Stomach smooth muscle (tissue), 2 donors: ENCODE measurements at regions not wholly inside any gene's neighbourhood (a gene's known extent, or its start where the extent isn't known, plus 50 kb on each side); places are given as distances from the start of the nearest gene placed in this dataset.

ENCODE experiments used
- H3K27ac ChIP-seq: one replicate; pipeline ENCODE4 v1.7.0; 2013; ENCODE audit warnings: mild to moderate bottlenecking, low read length, inconsistent platforms
- H3K27me3 ChIP-seq, 2 donors: one replicate each; pipeline ENCODE4 v1.7.0; 2013; ENCODE audit warnings: low read length in 2 of 2; ENCODE audit not compliant: insufficient read depth in 2 of 2, control insufficient read depth in 1 of 2
- H3K36me3 ChIP-seq, 2 donors: one replicate each; pipeline ENCODE4 v1.7.0; 2013; ENCODE audit warnings: low read length in 2 of 2; ENCODE audit not compliant: control insufficient read depth in 2 of 2, insufficient read depth in 2 of 2
- H3K4me1 ChIP-seq: one replicate; pipeline ENCODE4 v1.7.0; 2013; ENCODE audit warnings: low read length; ENCODE audit not compliant: control insufficient read depth, insufficient read depth
- H3K4me3 ChIP-seq, 2 donors: one replicate each; pipeline ENCODE4 v1.7.0; 2013; ENCODE audit warnings: low read length in 2 of 2
- H3K9ac ChIP-seq, 2 donors: one replicate each; pipeline ENCODE4 v1.7.0; 2013; ENCODE audit warnings: low read length in 2 of 2, mild to moderate bottlenecking in 1 of 2
- H3K9me3 ChIP-seq, 2 donors: one replicate each; pipeline ENCODE4 v1.7.0; 2013; ENCODE audit warnings: low read length in 2 of 2; ENCODE audit not compliant: control insufficient read depth in 2 of 2
- donor health status: healthy.
- donor health status: Pancreatic carcinoma.

GRCh38 chr15:38714309-38715072 is 149.9 kb upstream of the RASGRP1 start:
- Histone ChIP-seq H3K4me3 (peak overlapping the region in 1 of 2 donors; percentile 22), H3K9ac (no peak overlapping the region), H3K27me3 (no peaks in the 10 kb centered on the region), H3K4me1 (peaks cover 8% of the 10 kb centered on the region), H3K9me3 (no peaks in the 10 kb centered on the region), H3K36me3 (no peaks in the 10 kb centered on the region), H3K27ac (no peak overlapping the region)

GRCh38 chr15:38720893-38721567 is 156.4 kb upstream of the RASGRP1 start:
- Histone ChIP-seq H3K27me3 (no peaks in the 10 kb centered on the region), H3K4me1 (no peaks in the 10 kb centered on the region), H3K9me3 (no peaks in the 10 kb centered on the region), H3K27ac (no peak overlapping the region), H3K4me3 (no peak overlapping the region), H3K9ac (no peak overlapping the region), H3K36me3 (no peaks in the 10 kb centered on the region)

DNA sequence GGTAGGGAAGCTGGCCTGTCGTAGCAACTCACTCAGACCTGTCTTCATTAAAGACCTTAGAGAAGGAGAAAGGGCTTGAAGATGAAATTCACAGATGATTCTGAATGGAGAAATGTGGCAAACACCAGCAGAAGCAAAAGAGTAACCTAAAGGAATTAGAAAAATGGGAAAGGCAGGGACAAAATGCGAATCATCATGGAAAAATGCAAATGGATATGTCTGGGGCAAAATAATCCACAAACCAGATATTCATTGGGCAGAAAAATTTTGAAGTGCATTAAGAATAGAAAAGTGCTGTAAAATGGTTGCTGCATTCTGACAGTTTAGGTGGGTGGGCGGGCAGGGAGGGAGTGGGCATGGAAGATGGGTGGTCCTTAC is 156.9 kb upstream of the RASGRP1 start:
- no peak overlapping the region for H3K27ac ChIP-seq
- no peak overlapping the region for H3K9ac ChIP-seq
- no peak overlapping the region for H3K4me3 ChIP-seq
- H3K4me1 ChIP-seq = no peaks in the 10 kb centered on the region
- no peaks in the 10 kb centered on the region for H3K9me3 ChIP-seq
- no peaks in the 10 kb centered on the region for H3K27me3 ChIP-seq
- no peaks in the 10 kb centered on the region for H3K36me3 ChIP-seq

GRCh38 chr15:38722236-38722635 is 157.6 kb upstream of the RASGRP1 start:
- H3K4me1 ChIP-seq = no peaks in the 10 kb centered on the region
- no peak overlapping the region for H3K27ac ChIP-seq
- no peak overlapping the region for H3K9ac ChIP-seq
- H3K9me3 ChIP-seq = no peaks in the 10 kb centered on the region
- no peaks in the 10 kb centered on the region for H3K27me3 ChIP-seq
- no peaks in the 10 kb centered on the region for H3K36me3 ChIP-seq
- H3K4me3 ChIP-seq = no peak overlapping the region

DNA sequence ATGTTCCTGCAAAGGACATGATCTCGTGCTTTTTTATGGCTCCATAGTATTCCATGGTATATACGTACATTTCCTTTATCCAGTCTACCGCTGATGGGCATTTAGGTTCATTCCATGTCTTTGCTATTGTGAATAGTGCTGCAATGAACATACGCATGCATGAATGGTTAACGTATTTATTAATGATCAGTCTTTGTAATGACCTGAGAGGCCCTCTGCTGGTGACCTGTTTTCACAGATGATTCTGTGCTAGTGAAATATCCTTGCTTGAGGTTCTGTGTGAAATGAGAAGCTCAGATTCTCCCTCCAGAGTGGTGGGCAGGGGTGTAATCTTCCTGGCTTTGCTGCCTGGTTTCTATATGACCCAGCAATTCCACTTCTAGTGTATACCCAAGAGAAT is 160.2 kb upstream of the RASGRP1 start:
- H3K9me3 ChIP-seq = no peaks in the 10 kb centered on the region
- H3K9ac ChIP-seq = no peak overlapping the region
- no peak overlapping the region for H3K4me3 ChIP-seq
- no peaks in the 10 kb centered on the region for H3K4me1 ChIP-seq
- no peaks in the 10 kb centered on the region for H3K27me3 ChIP-seq
- H3K36me3 ChIP-seq = no peaks in the 10 kb centered on the region
- H3K27ac ChIP-seq = no peak overlapping the region

- Histone ChIP-seq H3K36me3 (no peaks in the 10 kb centered on the region), H3K27me3 (no peaks in the 10 kb centered on the region), H3K4me3 (no peak overlapping the region), H3K4me1 (no peaks in the 10 kb centered on the region), H3K9ac (no peak overlapping the region), H3K9me3 (no peaks in the 10 kb centered on the region), H3K27ac (no peak overlapping the region)
These were observed 161.6 kb upstream of the RASGRP1 start for GRCh38 chr15:38726187-38726586.

DNA sequence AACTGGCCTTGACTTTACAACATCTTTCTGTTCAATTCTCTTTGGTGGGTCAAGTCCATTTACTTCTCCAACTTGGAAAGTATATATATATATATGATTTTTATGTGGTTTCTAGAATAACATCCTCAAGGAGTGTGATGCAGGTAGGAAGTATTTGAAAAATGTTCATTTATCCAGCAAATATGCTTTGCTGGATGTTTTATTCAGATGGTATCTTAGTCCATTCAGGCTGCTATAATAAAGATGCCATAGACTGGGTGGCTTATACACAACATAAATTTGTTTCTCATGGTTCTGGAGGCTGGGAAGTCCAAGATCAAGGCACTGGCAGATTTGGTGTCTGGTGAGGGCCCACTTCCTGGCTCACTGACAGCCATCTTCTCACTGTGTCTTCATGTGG is 168.7 kb upstream of the RASGRP1 start:
- H3K27ac ChIP-seq = no peak overlapping the region
- no peak overlapping the region for H3K4me3 ChIP-seq
- no peaks in the 10 kb centered on the region for H3K4me1 ChIP-seq
- H3K9me3 ChIP-seq = no peaks in the 10 kb centered on the region
- H3K9ac ChIP-seq = no peak overlapping the region
- no peaks in the 10 kb centered on the region for H3K36me3 ChIP-seq
- no peaks in the 10 kb centered on the region for H3K27me3 ChIP-seq

GRCh38 chr15:38740206-38740605 is 175.6 kb upstream of the RASGRP1 start:
- H3K27ac ChIP-seq = no peak overlapping the region
- no peaks in the 10 kb centered on the region for H3K4me1 ChIP-seq
- H3K36me3 ChIP-seq = no peaks in the 10 kb centered on the region
- no peak overlapping the region for H3K4me3 ChIP-seq
- H3K9ac ChIP-seq = no peak overlapping the region
- H3K27me3 ChIP-seq = no peaks in the 10 kb centered on the region
- H3K9me3 ChIP-seq = no peaks in the 10 kb centered on the region

DNA sequence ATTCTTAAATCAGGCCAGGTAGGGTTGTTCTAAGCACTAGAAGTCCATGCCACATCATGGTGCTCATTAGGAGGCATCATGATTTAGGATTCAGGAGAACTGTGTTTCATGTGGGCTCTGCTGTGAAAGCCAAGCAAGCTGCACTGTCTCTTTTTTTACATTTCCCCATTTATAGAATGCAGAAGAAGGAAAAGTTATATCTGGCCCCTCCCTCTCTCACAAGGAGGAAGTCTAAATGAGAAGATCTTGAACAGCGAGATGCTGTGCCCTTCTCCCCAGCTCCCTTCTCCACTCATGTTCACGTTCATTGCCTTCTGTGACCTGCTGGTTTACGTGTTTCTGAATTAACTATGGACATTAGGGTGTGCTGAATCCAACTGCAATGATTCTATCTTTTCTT is 178.5 kb upstream of the RASGRP1 start:
- H3K27ac ChIP-seq = no peak overlapping the region
- no peaks in the 10 kb centered on the region for H3K9me3 ChIP-seq
- no peaks in the 10 kb centered on the region for H3K4me1 ChIP-seq
- H3K27me3 ChIP-seq = no peaks in the 10 kb centered on the region
- no peak overlapping the region for H3K9ac ChIP-seq
- no peaks in the 10 kb centered on the region for H3K36me3 ChIP-seq
- no peak overlapping the region for H3K4me3 ChIP-seq

DNA sequence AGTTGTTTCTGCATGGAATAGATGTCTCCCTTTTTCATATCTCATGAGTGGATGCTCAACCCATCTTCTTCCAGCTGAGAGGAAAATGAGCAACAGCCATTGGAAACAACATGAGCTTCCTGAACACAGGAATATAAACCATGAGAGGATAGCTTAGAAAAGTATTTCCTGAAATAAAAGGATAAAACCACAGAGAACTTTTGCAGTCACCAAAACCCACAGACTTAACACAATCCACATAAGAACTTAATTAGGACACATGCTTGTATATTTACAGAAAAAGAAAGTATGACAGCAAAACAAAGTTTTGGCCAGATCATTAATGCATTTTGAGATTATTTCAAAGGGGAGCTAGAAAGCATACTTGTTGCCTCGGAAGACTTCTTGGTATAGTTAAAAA is 180.5 kb upstream of the RASGRP1 start:
- Histone ChIP-seq H3K36me3 (no peaks in the 10 kb centered on the region), H3K4me3 (no peak overlapping the region), H3K9me3 (no peaks in the 10 kb centered on the region), H3K4me1 (no peaks in the 10 kb centered on the region), H3K9ac (no peak overlapping the region), H3K27ac (no peak overlapping the region), H3K27me3 (no peaks in the 10 kb centered on the region)

GRCh38 chr15:38745626-38746025 is 181.0 kb upstream of the RASGRP1 start:
- Histone ChIP-seq H3K4me1 (no peaks in the 10 kb centered on the region), H3K9me3 (no peaks in the 10 kb centered on the region), H3K9ac (no peak overlapping the region), H3K36me3 (no peaks in the 10 kb centered on the region), H3K4me3 (no peak overlapping the region), H3K27ac (no peak overlapping the region), H3K27me3 (no peaks in the 10 kb centered on the region)
